ENCODE measurements at regions not wholly inside any gene's neighbourhood (a gene's known extent, or its start where the extent isn't known, plus 50 kb on each side); places are given as distances from the start of the nearest gene placed in this dataset.

DNA sequence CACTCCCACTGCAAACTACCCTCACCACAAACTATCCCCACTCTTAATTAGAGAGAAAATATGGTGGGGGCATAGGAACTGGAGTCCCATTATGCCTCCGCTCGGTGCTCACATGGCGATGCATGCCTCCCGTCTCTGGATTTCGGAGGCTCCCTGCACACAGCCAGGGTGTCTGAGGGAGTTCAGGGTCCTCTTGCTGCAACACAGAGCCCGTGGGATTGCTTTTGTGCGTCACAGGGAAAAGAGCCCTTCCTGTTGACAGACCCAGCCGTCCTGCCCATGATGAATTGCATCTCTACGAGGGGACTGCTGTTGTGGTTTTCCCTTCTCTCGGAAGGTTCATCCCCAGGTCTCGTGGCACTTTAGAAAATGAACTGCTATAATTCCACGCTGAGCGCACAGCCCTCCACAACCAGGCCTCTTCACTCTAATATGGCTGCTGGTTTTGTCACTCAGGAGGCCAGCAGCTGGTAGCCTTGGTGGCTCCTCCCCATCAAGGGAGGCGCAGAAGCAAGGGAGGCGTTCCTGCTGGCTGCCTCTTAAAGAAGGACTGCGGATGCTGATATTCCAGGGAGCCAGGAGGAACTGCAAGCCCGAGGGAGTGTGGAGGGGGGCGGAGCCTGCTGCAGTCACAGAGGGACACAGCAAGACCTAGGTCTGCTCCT, 158.0 kb downstream of the KCNA5 start:
- Histone ChIP-seq H3K27ac (no peak overlapping the region), H3K4me1 (no peaks in the 10 kb centered on the region), H3K36me3 (ENCODE audit: low read depth, missing control alignments) (no peaks in the 10 kb centered on the region), H3K27me3 (no peaks in the 10 kb centered on the region), H3K4me3 (no peak overlapping the region), H3K9me3 (no peaks in the 10 kb centered on the region)
- TF ChIP-seq, protein P1, sequence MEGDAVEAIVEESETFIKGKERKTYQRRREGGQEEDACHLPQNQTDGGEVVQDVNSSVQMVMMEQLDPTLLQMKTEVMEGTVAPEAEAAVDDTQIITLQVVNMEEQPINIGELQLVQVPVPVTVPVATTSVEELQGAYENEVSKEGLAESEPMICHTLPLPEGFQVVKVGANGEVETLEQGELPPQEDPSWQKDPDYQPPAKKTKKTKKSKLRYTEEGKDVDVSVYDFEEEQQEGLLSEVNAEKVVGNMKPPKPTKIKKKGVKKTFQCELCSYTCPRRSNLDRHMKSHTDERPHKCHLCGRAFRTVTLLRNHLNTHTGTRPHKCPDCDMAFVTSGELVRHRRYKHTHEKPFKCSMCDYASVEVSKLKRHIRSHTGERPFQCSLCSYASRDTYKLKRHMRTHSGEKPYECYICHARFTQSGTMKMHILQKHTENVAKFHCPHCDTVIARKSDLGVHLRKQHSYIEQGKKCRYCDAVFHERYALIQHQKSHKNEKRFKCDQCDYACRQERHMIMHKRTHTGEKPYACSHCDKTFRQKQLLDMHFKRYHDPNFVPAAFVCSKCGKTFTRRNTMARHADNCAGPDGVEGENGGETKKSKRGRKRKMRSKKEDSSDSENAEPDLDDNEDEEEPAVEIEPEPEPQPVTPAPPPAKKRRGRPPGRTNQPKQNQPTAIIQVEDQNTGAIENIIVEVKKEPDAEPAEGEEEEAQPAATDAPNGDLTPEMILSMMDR (IDR thresholded peaks at IDR 0.05): no peak
- TF ChIP-seq POLR2A (IDR thresholded peaks at IDR 0.05): no peak
- intact Hi-C loops (cut with DNase I; ENCODE audit: low total_unique reads): no loop called here
- DNase-seq: no peak
- WGBS, 2 donors: 80 to 81% methylated on average over 18 of the region's 18 CpGs

GRCh38 chr12:5203274-5203673, 159.6 kb downstream of the KCNA5 start:
- Histone ChIP-seq H3K4me1 (no peaks in the 10 kb centered on the region), H3K4me3 (no peak overlapping the region), H3K36me3 (ENCODE audit: low read depth, missing control alignments) (no peaks in the 10 kb centered on the region), H3K27me3 (no peaks in the 10 kb centered on the region), H3K27ac (no peak overlapping the region), H3K9me3 (no peaks in the 10 kb centered on the region)
- 0% methylated on average over 1 of the region's 1 CpG for WGBS, 2 donors
- intact Hi-C loops (cut with DNase I; ENCODE audit: low total_unique reads): no loop called here
- DNase-seq: no peak
- no peak for TF ChIP-seq POLR2A (IDR thresholded peaks at IDR 0.05)
- TF ChIP-seq, protein P1 (IDR thresholded peaks at IDR 0.05): no peak

GRCh38 chr12:5203720-5204119, 160.0 kb downstream of the KCNA5 start:
- DNase-seq: no peak
- no peak overlapping the region for H3K4me3 ChIP-seq
- no peak overlapping the region for H3K27ac ChIP-seq
- no peaks in the 10 kb centered on the region for H3K27me3 ChIP-seq
- H3K36me3 ChIP-seq (ENCODE audit: low read depth, missing control alignments): no peaks in the 10 kb centered on the region
- H3K9me3 ChIP-seq: no peaks in the 10 kb centered on the region
- intact Hi-C loops (cut with DNase I; ENCODE audit: low total_unique reads): no loop called here
- 86 to 96% methylated on average over 4 of the region's 4 CpGs for WGBS, 2 donors
- no peaks in the 10 kb centered on the region for H3K4me1 ChIP-seq
- no peak for TF ChIP-seq POLR2A (IDR thresholded peaks at IDR 0.05)
- TF ChIP-seq, protein P1 (IDR thresholded peaks at IDR 0.05): no peak

- TF ChIP-seq POLR2A (IDR thresholded peaks at IDR 0.05): no peak
- TF ChIP-seq, protein P1 (IDR thresholded peaks at IDR 0.05): no peak
- Histone ChIP-seq H3K27me3 (no peaks in the 10 kb centered on the region), H3K9me3 (no peaks in the 10 kb centered on the region), H3K36me3 (ENCODE audit: low read depth, missing control alignments) (no peaks in the 10 kb centered on the region), H3K27ac (no peak overlapping the region), H3K4me1 (no peaks in the 10 kb centered on the region), H3K4me3 (no peak overlapping the region)
- 74 to 82% methylated on average over 4 of the region's 4 CpGs for whole genome bisulfite sequencing, 2 donors
- no peak for DNase-seq
- intact Hi-C loops (cut with DNase I; ENCODE audit: low total_unique reads): no loop called here
These were observed 160.6 kb downstream of the KCNA5 start for GRCh38 chr12:5204271-5204670.

DNA sequence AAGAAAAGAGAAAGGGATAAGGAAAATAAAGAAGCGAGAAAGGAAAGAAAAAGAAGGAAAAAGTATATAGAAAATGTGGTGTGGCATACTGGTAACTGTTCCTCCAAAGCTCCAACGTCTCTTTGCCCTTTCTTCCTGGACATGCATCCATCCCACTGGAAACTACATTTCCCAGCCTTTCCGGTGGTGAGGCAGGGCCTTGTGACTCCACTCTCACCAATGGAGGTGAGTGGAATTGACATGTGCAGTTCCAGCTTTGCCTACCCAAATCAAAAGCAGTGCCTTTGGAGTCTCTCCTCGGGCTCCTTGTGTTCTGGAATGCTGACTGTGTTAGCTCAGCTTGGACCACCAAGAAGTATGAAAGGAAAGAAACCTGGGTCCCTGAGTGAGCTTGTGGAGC, 161.2 kb downstream of the KCNA5 start:
- Histone ChIP-seq H3K9me3 (no peaks in the 10 kb centered on the region), H3K27me3 (no peaks in the 10 kb centered on the region), H3K4me1 (no peaks in the 10 kb centered on the region), H3K4me3 (no peak overlapping the region), H3K36me3 (ENCODE audit: low read depth, missing control alignments) (no peaks in the 10 kb centered on the region), H3K27ac (no peak overlapping the region)
- 69 to 89% methylated on average over 4 of the region's 4 CpGs for WGBS, 2 donors
- no peak for DNase-seq
- intact Hi-C loops (cut with DNase I; ENCODE audit: low total_unique reads): no loop called here
- no peak for TF ChIP-seq POLR2A (IDR thresholded peaks at IDR 0.05)
- TF ChIP-seq, protein P1 (IDR thresholded peaks at IDR 0.05): no peak

Measured in testis (tissue), 2 donors.